Breast epithelium (tissue), 4 donors: ENCODE measurements at regions not wholly inside any gene's neighbourhood (a gene's known extent, or its start where the extent isn't known, plus 50 kb on each side); places are given as distances from the start of the nearest gene placed in this dataset.

Experiments used
- DNase-seq, 2 donors: peaks; one replicate each; pipeline ENCODE4 v3.0.0-alpha.2; 2019; ENCODE audit warnings: low spot score in 2 of 2
- H3K27ac ChIP-seq, 2 donors: fragments of 200-600 bp; sonication (generic) in 1 of 2; one replicate each; pipeline ENCODE4 v1.5.1; 2016 to 2019; ENCODE audit warnings: mild to moderate bottlenecking in 1 of 2
- H3K27me3 ChIP-seq, 2 donors: fragments of 200-600 bp; sonication (generic) in 1 of 2; one replicate each; pipeline versions ENCODE4 v1.5.1 to v1.6.0; 2017 to 2019; ENCODE audit warnings: control low read depth in 1 of 2, mild to moderate bottlenecking in 1 of 2
- H3K36me3 ChIP-seq: fragments of 200-600 bp; one replicate; pipeline ENCODE4 v1.5.1; 2019
- H3K4me1 ChIP-seq, 2 donors: fragments of 200-600 bp; sonication (generic); one replicate each; pipeline ENCODE4 v1.5.1; 2016 to 2019; ENCODE audit warnings: control low read depth in 1 of 2
- H3K4me3 ChIP-seq, 3 donors: fragments of 200-600 bp; sonication (generic); 1 replicate in 2 of 3; 2 replicates in 1 of 3; pipeline ENCODE4 v1.5.1; 2016 to 2019; ENCODE audit warnings: mild to moderate bottlenecking in 3 of 3, moderate library complexity in 2 of 3
- H3K9me3 ChIP-seq, 2 donors: fragments of 200-600 bp; sonication (generic) in 1 of 2; one replicate each; pipeline ENCODE4 v1.5.1; 2016 to 2019; ENCODE audit warnings: control low read depth in 1 of 2
- POLR2A ChIP-seq: fragments of 450-650 bp; IDR thresholded peaks from one replicate; pipeline ENCODE4 v1.6.1; 2016; ENCODE audit warnings: antibody characterized with exemption, mild to moderate bottlenecking, moderate library complexity
- POLR2AphosphoS5 ChIP-seq, 3 donors: sonication (generic); formaldehyde crosslinking; IDR thresholded peaks; one replicate each; pipeline ENCODE4 v1.6.1; 2017; ENCODE audit warnings: antibody characterized with exemption in 3 of 3
- intact Hi-C: fragments of 100-400 bp; cut with DNase I; formaldehyde crosslinking; loops from one replicate; pipeline ENCODE4 v1.15.1; 2023; ENCODE audit warnings: low total_unique reads
- TF ChIP-seq, protein P1 (sequence below), 3 donors: fragments of 450-650 bp; IDR thresholded peaks; one replicate each; pipeline ENCODE4 v1.5.1; 2016 to 2017; ENCODE audit warnings: antibody characterized with exemption in 3 of 3, mild to moderate bottlenecking in 3 of 3, moderate library complexity in 3 of 3

DNA sequence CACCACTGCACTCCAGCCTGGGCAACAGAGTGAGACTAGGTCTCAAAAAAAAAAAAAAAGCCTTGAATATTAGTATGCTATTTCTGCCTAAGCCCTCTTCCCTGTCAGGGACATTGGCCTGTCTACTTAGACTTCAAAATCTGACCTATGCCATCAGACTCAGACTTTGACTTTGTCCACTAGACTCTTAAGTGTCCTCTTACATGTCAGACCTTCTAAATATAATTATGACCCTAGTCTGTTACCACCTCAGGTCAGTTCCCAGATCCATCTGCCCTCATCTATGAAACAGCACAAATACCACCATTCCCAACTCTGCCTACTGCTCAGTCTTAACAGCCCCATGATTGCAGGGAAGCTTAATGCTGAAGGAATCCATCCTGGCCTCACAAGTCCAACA, 244.6 kb downstream of the ZEB2 start:
- no peak overlapping the region for H3K4me3 ChIP-seq
- no peaks in the 10 kb centered on the region for H3K4me1 ChIP-seq
- no peak overlapping the region for H3K27ac ChIP-seq
- no peaks in the 10 kb centered on the region for H3K9me3 ChIP-seq
- H3K36me3 ChIP-seq, result no peaks in the 10 kb centered on the region
- intact Hi-C loops, result no loop called here
- no peak for TF ChIP-seq POLR2A
- no peak for TF ChIP-seq POLR2AphosphoS5 (IDR thresholded peaks at IDR 0.05)
- TF ChIP-seq, protein P1, sequence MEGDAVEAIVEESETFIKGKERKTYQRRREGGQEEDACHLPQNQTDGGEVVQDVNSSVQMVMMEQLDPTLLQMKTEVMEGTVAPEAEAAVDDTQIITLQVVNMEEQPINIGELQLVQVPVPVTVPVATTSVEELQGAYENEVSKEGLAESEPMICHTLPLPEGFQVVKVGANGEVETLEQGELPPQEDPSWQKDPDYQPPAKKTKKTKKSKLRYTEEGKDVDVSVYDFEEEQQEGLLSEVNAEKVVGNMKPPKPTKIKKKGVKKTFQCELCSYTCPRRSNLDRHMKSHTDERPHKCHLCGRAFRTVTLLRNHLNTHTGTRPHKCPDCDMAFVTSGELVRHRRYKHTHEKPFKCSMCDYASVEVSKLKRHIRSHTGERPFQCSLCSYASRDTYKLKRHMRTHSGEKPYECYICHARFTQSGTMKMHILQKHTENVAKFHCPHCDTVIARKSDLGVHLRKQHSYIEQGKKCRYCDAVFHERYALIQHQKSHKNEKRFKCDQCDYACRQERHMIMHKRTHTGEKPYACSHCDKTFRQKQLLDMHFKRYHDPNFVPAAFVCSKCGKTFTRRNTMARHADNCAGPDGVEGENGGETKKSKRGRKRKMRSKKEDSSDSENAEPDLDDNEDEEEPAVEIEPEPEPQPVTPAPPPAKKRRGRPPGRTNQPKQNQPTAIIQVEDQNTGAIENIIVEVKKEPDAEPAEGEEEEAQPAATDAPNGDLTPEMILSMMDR (IDR thresholded peaks at IDR 0.05), result no peak
- H3K27me3 ChIP-seq, result no peaks in the 10 kb centered on the region
- DNase-seq, result no peak

DNA sequence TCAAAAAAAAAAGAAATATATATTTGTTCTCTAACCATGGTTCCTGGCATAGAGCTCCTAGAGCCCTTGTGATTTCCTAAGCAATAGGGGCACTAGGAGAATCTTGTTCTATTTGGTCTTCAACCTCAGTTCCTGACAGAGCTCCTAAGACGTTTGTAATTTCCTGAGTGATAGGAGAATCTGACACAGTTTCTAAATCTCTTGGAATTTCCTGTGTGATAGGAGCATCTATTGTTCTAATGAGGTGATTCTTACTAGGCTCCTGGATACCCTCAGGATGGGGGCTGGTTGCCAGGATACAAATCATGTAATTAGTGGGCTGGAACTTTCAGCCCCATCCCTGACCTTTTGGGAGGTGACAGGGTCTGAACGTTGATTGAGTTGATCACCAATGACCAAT, 245.8 kb downstream of the ZEB2 start:
- TF ChIP-seq POLR2AphosphoS5 (IDR thresholded peaks at IDR 0.05) (no peak), POLR2A (no peak)
- TF ChIP-seq, protein P1 (IDR thresholded peaks at IDR 0.05), result no peak
- Histone ChIP-seq H3K27me3 (no peaks in the 10 kb centered on the region), H3K36me3 (no peaks in the 10 kb centered on the region), H3K9me3 (no peaks in the 10 kb centered on the region), H3K4me3 (no peak overlapping the region), H3K4me1 (no peaks in the 10 kb centered on the region), H3K27ac (no peak overlapping the region)
- DNase-seq, result no peak
- intact Hi-C loops, result no loop called here

DNA sequence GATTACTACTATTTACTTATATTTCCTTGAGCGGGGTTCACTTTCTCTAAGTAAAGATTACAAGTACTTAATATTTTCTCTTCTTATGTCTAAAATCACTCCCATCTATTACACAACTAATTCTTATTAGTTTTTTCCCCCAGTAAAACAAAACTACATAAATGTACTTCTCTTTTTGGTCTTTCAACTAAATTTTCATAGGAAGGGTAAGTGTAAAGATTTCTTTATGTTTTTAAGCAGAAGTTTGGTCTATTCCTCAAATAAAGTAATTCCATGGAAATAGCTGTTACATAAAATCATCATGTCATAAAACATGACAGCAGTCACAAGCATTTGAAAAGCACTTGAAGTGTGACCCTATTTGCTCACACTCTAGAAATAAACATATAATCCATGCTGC, 249.0 kb downstream of the ZEB2 start:
- intact Hi-C loops, result no loop called here
- Histone ChIP-seq H3K36me3 (no peaks in the 10 kb centered on the region), H3K27me3 (no peaks in the 10 kb centered on the region), H3K9me3 (no peaks in the 10 kb centered on the region), H3K4me1 (no peaks in the 10 kb centered on the region), H3K27ac (no peak overlapping the region), H3K4me3 (no peak overlapping the region)
- TF ChIP-seq, protein P1 (IDR thresholded peaks at IDR 0.05), result no peak
- TF ChIP-seq POLR2A (no peak), POLR2AphosphoS5 (IDR thresholded peaks at IDR 0.05) (no peak)
- DNase-seq, result no peak

DNA sequence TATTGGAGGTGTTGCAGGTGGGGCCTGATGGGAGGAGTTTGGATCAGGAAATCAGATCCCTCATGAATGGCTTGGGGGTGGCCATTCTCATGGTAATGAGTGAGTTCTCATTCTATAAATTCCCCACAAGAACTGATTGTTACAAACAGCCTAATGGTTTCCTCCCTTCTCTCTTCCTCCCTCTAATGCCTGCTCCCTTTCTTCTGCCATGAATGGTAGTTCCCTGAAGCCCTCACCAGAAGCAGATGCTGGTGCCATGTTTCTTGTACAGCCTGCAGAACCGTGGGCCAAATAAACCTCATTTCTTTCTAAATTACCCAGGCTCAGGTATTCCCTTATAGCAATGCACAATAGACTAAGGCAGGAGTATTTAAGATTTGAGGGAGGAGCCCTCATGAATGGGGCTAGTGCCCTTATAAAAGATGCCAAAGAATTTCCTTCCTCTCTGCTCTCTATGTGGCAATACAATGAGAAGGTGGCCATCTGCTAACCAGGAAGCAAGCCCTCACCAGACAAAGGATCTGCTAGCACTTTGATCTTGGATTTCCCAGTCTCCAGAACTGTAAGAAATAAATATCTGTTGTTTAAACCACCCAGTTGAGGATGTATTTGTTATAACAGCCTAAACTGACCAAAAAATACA, 251.8 kb downstream of the ZEB2 start:
- Histone ChIP-seq H3K27me3 (no peaks in the 10 kb centered on the region), H3K27ac (no peak overlapping the region), H3K36me3 (no peaks in the 10 kb centered on the region), H3K4me3 (no peak overlapping the region), H3K4me1 (no peaks in the 10 kb centered on the region), H3K9me3 (no peaks in the 10 kb centered on the region)
- TF ChIP-seq POLR2AphosphoS5 (IDR thresholded peaks at IDR 0.05) (no peak), POLR2A (no peak)
- TF ChIP-seq, protein P1 (IDR thresholded peaks at IDR 0.05), result no peak
- intact Hi-C loops, result no loop called here
- DNase-seq, result no peak

DNA sequence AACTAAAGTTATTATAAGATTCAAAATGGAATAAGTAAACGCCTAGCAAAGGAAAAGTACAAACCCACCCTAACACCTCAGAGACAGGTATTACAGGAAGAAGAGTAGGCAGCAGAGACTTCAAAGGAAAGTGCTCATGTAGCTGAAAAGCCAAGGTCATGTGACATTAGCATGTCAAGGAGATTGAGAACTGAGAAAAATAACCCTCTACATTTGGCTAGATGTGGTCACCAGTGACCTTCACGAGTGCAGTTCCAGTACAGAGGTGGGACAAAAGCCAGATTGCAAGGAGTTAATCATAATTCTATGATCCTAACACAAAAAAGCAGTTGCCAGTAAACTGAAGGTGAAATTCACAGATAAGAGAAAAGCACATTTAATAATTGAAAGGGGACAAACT, 252.7 kb downstream of the ZEB2 start:
- Histone ChIP-seq H3K4me3 (no peak overlapping the region), H3K9me3 (no peaks in the 10 kb centered on the region), H3K27me3 (no peaks in the 10 kb centered on the region), H3K4me1 (no peaks in the 10 kb centered on the region), H3K27ac (no peak overlapping the region), H3K36me3 (no peaks in the 10 kb centered on the region)
- TF ChIP-seq POLR2AphosphoS5 (IDR thresholded peaks at IDR 0.05) (no peak), POLR2A (no peak)
- TF ChIP-seq, protein P1 (IDR thresholded peaks at IDR 0.05), result no peak
- intact Hi-C loops, result no loop called here
- DNase-seq, result no peak
